ENCODE measurements at regions not wholly inside any gene's neighbourhood (a gene's known extent, or its start where the extent isn't known, plus 50 kb on each side); places are given as distances from the start of the nearest gene placed in this dataset.

- TF ChIP-seq CTCF (conservative IDR thresholded peaks at IDR 0.05 in 1 of 2, IDR thresholded peaks at IDR 0.05 in 1 of 2; ENCODE audit: low read depth in 1 of 2, low read length in 2 of 2) (no peak), EZH2 (IDR thresholded peaks at IDR 0.05; ENCODE audit: low read length, missing control alignments) (no peak)
Observed at GRCh38 chr10:29835055-29835454, 200.3 kb upstream of the SVIL start.

All from fibroblast of lung (primary cell).